A673 (cell line): ENCODE measurements at regions not wholly inside any gene's neighbourhood (a gene's known extent, or its start where the extent isn't known, plus 50 kb on each side); places are given as distances from the start of the nearest gene placed in this dataset.
A peak's percentile ranks its signal among the peaks of the same experiment; 100 is the strongest.

Experiments
- BruUV-seq: library from RNA; stranded (reverse); fragments of 400-500 nt; replicated peaks from 2 replicates; lab custom pipeline; 2021; lab: Mats Ljungman, UMichigan
- CTCF ChIA-PET: fragments of 300-600 bp; sonication (Branson Sonifier 250); formaldehyde crosslinking; loops from one replicate; lab custom pipeline; 2022; ENCODE audit warnings: antibody characterized with exemption; lab: Charles Lee
- POLR2A ChIA-PET: fragments of 300-600 bp; sonication (Branson Sonifier 250); formaldehyde crosslinking; loops from one replicate; lab custom pipeline; 2022; ENCODE audit warnings: antibody characterized with exemption; ENCODE audit not compliant: low non-redundant PET; lab: Charles Lee
- DNase-seq: peaks from one replicate; pipeline ENCODE4 v3.0.0-alpha.2; 2015; ENCODE audit warnings: low spot score
- H3K27ac ChIP-seq: fragments of 200-600 bp; sonication (generic); 2 replicates; pipeline ENCODE4 v1.5.1; 2016; ENCODE audit warnings: mixed run types, low read depth, mild to moderate bottlenecking, mixed read lengths, antibody characterized with exemption, low read length; ENCODE audit not compliant: poor library complexity, severe bottlenecking
- H3K27me3 ChIP-seq: fragments of 200-600 bp; sonication (generic); replicated peaks from 2 replicates; pipeline ENCODE4 v1.6.1; 2017; ENCODE audit warnings: mixed run types, low read depth, mild to moderate bottlenecking, mixed read lengths, antibody characterized with exemption, low read length; ENCODE audit not compliant: insufficient read depth, poor library complexity
- H3K36me3 ChIP-seq: fragments of 200-600 bp; sonication (generic); 2 replicates; pipeline ENCODE4 v1.6.1; 2016; ENCODE audit warnings: mixed run types, mild to moderate bottlenecking, mixed read lengths, antibody characterized with exemption, low read length; ENCODE audit not compliant: insufficient read depth, poor library complexity, severe bottlenecking
- H3K4me1 ChIP-seq: fragments of 200-600 bp; sonication (generic); 2 replicates; pipeline ENCODE4 v1.6.1; 2017; ENCODE audit warnings: mixed run types, mild to moderate bottlenecking, mixed read lengths, antibody characterized with exemption, low read length; ENCODE audit not compliant: insufficient read depth, poor library complexity, severe bottlenecking
- H3K4me3 ChIP-seq: fragments of 200-600 bp; sonication (generic); 2 replicates; pipeline ENCODE4 v1.5.1; 2016; ENCODE audit warnings: low read depth, mixed run types, mild to moderate bottlenecking, mixed read lengths, low read length; ENCODE audit not compliant: poor library complexity, severe bottlenecking
- H3K9me3 ChIP-seq: fragments of 200-600 bp; sonication (generic); 2 replicates; pipeline ENCODE4 v1.6.1; 2016; ENCODE audit warnings: mixed run types, low read depth, mild to moderate bottlenecking, mixed read lengths, antibody characterized with exemption, low read length; ENCODE audit not compliant: poor library complexity, severe bottlenecking
- EZH2 ChIP-seq: fragments of 200-600 bp; sonication (generic); IDR thresholded peaks from 2 replicates; pipeline ENCODE4 v1.6.1; 2017; ENCODE audit warnings: borderline replicate concordance, low read depth, mild to moderate bottlenecking, mixed read lengths, antibody characterized with exemption, low read length; ENCODE audit not compliant: poor library complexity, severe bottlenecking
- intact Hi-C: fragments of 100-400 bp; cut with micrococcal nuclease; formaldehyde crosslinking; loops from one replicate; pipeline ENCODE4 v1.10.0; 2022; ENCODE audit not compliant: unreplicated experiment
- TF ChIP-seq, protein P1 (sequence below): fragments of 300-800, 200-600 bp; sonication (generic); conservative IDR thresholded peaks from 2 replicates; pipeline ENCODE4 v1.5.1; 2017; ENCODE audit warnings: low read depth, mild to moderate bottlenecking, antibody characterized with exemption, low read length, moderate library complexity, mixed read lengths

DNA sequence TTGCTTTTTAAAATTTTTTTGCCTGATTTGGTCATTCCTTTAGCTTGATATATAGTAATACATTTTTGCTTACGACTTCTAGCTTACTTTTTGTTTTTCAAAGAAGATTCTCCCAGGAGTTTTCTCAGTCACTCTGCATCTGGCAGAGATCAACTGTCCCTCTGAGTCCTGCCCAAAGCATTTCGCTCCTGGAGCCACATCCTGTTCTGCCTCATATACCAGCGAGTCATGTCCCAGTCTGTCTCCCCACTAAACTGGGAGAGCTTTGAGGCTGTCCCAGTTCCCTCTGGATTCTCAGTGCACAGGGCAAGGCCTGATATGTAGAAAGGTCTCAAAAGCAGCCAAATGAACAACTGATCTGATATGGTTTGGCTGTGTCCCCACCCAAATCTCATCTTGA, 326.3 kb downstream of the ARRDC4 start:
- ChIA-PET POLR2A (no interaction called here), CTCF (no interaction called here)
- intact Hi-C loops = no loop called here
- TF ChIP-seq, protein P1, sequence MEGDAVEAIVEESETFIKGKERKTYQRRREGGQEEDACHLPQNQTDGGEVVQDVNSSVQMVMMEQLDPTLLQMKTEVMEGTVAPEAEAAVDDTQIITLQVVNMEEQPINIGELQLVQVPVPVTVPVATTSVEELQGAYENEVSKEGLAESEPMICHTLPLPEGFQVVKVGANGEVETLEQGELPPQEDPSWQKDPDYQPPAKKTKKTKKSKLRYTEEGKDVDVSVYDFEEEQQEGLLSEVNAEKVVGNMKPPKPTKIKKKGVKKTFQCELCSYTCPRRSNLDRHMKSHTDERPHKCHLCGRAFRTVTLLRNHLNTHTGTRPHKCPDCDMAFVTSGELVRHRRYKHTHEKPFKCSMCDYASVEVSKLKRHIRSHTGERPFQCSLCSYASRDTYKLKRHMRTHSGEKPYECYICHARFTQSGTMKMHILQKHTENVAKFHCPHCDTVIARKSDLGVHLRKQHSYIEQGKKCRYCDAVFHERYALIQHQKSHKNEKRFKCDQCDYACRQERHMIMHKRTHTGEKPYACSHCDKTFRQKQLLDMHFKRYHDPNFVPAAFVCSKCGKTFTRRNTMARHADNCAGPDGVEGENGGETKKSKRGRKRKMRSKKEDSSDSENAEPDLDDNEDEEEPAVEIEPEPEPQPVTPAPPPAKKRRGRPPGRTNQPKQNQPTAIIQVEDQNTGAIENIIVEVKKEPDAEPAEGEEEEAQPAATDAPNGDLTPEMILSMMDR = no peak
- no peak for TF ChIP-seq EZH2
- no peaks in the 10 kb centered on the region for H3K9me3 ChIP-seq
- H3K4me1 ChIP-seq = peaks cover 19% of the 10 kb centered on the region
- H3K27me3 ChIP-seq = no peaks in the 10 kb centered on the region
- DNase-seq = no peak
- no peak overlapping the region for H3K4me3 ChIP-seq
- no peak overlapping the region for H3K27ac ChIP-seq
- no TSS peak for BruUV-seq
- H3K36me3 ChIP-seq = no peaks in the 10 kb centered on the region

GRCh38 chr15:98288091-98288590, 327.6 kb downstream of the ARRDC4 start:
- Histone ChIP-seq H3K27ac (no peak overlapping the region), H3K36me3 (no peaks in the 10 kb centered on the region), H3K9me3 (no peaks in the 10 kb centered on the region), H3K4me3 (no peak overlapping the region), H3K4me1 (peaks cover 8% of the 10 kb centered on the region), H3K27me3 (peaks cover 10% of the 10 kb centered on the region)
- ChIA-PET POLR2A (no interaction called here), CTCF (no interaction called here)
- no TSS peak for BruUV-seq
- DNase-seq = no peak
- no peak for TF ChIP-seq EZH2
- TF ChIP-seq, protein P1 = no peak
- intact Hi-C loops = no loop called here

DNA sequence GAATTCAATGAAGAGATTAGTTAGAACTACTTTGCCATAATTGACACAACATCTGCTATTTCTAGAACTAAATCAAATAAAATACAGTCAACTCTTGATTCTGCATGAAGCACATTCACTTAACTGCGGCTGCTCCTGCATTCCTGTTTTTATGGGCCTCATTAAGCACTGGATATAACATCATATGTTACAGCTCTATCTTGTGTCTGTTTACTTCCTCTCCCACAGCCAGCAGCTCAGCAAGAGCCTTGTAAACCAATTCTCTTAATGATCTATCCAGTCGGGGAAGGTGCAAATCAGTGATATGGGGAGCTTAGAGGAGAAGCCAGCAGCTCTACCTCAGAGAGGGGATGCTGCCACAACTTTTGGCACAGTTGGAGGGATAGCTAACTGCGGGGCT, 329.2 kb downstream of the ARRDC4 start:
- BruUV-seq = no TSS peak
- intact Hi-C loops = loop anchor here (5.0 to 10.0 kb wide), 2 partner anchors 112 to 205 kb away; no protein-coding TSS in a partner anchor
- POLR2A ChIA-PET = no interaction called here
- CTCF ChIA-PET = no interaction called here
- Histone ChIP-seq H3K27me3 (peaks cover 26% of the 10 kb centered on the region), H3K4me3 (no peak overlapping the region), H3K9me3 (no peaks in the 10 kb centered on the region), H3K36me3 (no peaks in the 10 kb centered on the region), H3K4me1 (peaks cover 8% of the 10 kb centered on the region), H3K27ac (no peak overlapping the region)
- DNase-seq = peak; percentile 84
- no peak for TF ChIP-seq EZH2
- TF ChIP-seq, protein P1 = no peak
